Common myeloid progenitor, CD34-positive (primary cell): ENCODE measurements at regions not wholly inside any gene's neighbourhood (a gene's known extent, or its start where the extent isn't known, plus 50 kb on each side); places are given as distances from the start of the nearest gene placed in this dataset.

ENCODE experiments used
- CTCF ChIA-PET: fragments of 350-600 bp; sonication (Branson Sonifier 250); formaldehyde crosslinking; loops from one replicate; lab custom pipeline; 2021; ENCODE audit warnings: antibody characterized with exemption; lab: Charles Lee
- POLR2A ChIA-PET: fragments of 350-600 bp; sonication (Branson Sonifier 250); formaldehyde crosslinking; loops from one replicate; lab custom pipeline; 2021; ENCODE audit warnings: antibody characterized with exemption; lab: Charles Lee
- DNase-seq, 3 donors: peaks; one replicate each; pipeline versions ENCODE4 v3.0.0 to v3.0.0-alpha.2; 2013
- H3K27ac ChIP-seq, 2 experiments: 1 replicate in 1 of 2; 2 replicates in 1 of 2; pipeline ENCODE4 v1.7.0; 2013; ENCODE audit warnings: inconsistent platforms in 2 of 2, low read length in 2 of 2, mild to moderate bottlenecking in 2 of 2, low read depth in 1 of 2, moderate library complexity in 1 of 2; ENCODE audit not compliant: severe bottlenecking in 2 of 2, insufficient read depth in 1 of 2, poor library complexity in 1 of 2
- H3K27me3 ChIP-seq, 5 experiments: replicated peaks in 2 of 5; 1 replicate in 3 of 5; 2 replicates in 2 of 5; pipeline versions ENCODE4 v1.6.1 to v1.7.0; 2013; ENCODE audit warnings: low read length in 4 of 5, mild to moderate bottlenecking in 2 of 5, moderate library complexity in 2 of 5, inconsistent platforms in 1 of 5; ENCODE audit not compliant: insufficient read depth in 5 of 5, control insufficient read depth in 4 of 5
- H3K36me3 ChIP-seq, 4 experiments: 1 replicate in 2 of 4; 2 replicates in 2 of 4; pipeline versions ENCODE4 v1.6.1 to v1.7.0; 2013; ENCODE audit warnings: low read length in 3 of 4, control low read depth in 1 of 4, mild to moderate bottlenecking in 1 of 4; ENCODE audit not compliant: control insufficient read depth in 4 of 4, insufficient read depth in 4 of 4
- H3K4me1 ChIP-seq, 4 experiments: 1 replicate in 3 of 4; 2 replicates in 1 of 4; pipeline versions ENCODE4 v1.6.1 to v1.7.1; 2013; ENCODE audit warnings: low read length in 3 of 4, mild to moderate bottlenecking in 3 of 4, control low read depth in 1 of 4, inconsistent platforms in 1 of 4, moderate library complexity in 1 of 4; ENCODE audit not compliant: control insufficient read depth in 4 of 4, insufficient read depth in 4 of 4; ENCODE audit errors: control extremely low read depth in 1 of 4
- H3K4me3 ChIP-seq, 7 experiments: 1 replicate in 4 of 7; 2 replicates in 3 of 7; pipeline versions ENCODE4 v1.5.1 to v1.7.0; 2013; ENCODE audit warnings: mild to moderate bottlenecking in 7 of 7, low read length in 6 of 7, moderate library complexity in 6 of 7, inconsistent platforms in 2 of 7, low read depth in 2 of 7, control low read depth in 1 of 7; ENCODE audit not compliant: insufficient read depth in 4 of 7, control insufficient read depth in 1 of 7; ENCODE audit errors: extremely low read depth in 1 of 7
- H3K9me3 ChIP-seq, 5 experiments: 1 replicate in 4 of 5; 2 replicates in 1 of 5; pipeline versions ENCODE4 v1.6.1 to v1.7.1; 2013; ENCODE audit warnings: low read length in 4 of 5, mild to moderate bottlenecking in 2 of 5, inconsistent platforms in 1 of 5, low read depth in 1 of 5, moderate library complexity in 1 of 5; ENCODE audit not compliant: control insufficient read depth in 4 of 5, insufficient read depth in 2 of 5; ENCODE audit errors: control extremely low read depth in 1 of 5
- WGBS: methylation state at CpG from one replicate; pipeline ENCODE4 v1.1.5; 2013; ENCODE audit not compliant: insufficient coverage; 5-methylcytosine and 5-hydroxymethylcytosine counted together

- Histone ChIP-seq H3K36me3 (no peaks in the 10 kb centered on the region), H3K27me3 (no peaks in the 10 kb centered on the region), H3K4me1 (no peaks in the 10 kb centered on the region), H3K9me3 (no peaks in the 10 kb centered on the region), H3K27ac (no peak overlapping the region), H3K4me3 (no peak overlapping the region)
- 90% methylated on average over 1 of the region's 2 CpGs for WGBS
- ChIA-PET POLR2A (no interaction called here), CTCF (no interaction called here)
- no peak for DNase-seq
These were observed 132.8 kb upstream of the GALNT5 start for GRCh38 chr2:157124731-157125130.

GRCh38 chr2:157125685-157126084 lies 131.8 kb upstream of the GALNT5 start:
- H3K9me3 ChIP-seq: no peaks in the 10 kb centered on the region
- no peak for DNase-seq
- no peaks in the 10 kb centered on the region for H3K36me3 ChIP-seq
- H3K4me3 ChIP-seq: no peak overlapping the region
- H3K27ac ChIP-seq: no peak overlapping the region
- no peaks in the 10 kb centered on the region for H3K27me3 ChIP-seq
- ChIA-PET CTCF (no interaction called here), POLR2A (no interaction called here)
- H3K4me1 ChIP-seq: no peaks in the 10 kb centered on the region
- no CpG with 5 or more reads among the region's 1 CpG for WGBS

GRCh38 chr2:157127249-157128012 lies 130.1 kb upstream of the GALNT5 start:
- H3K9me3 ChIP-seq: no peaks in the 10 kb centered on the region
- H3K4me1 ChIP-seq: no peaks in the 10 kb centered on the region
- CTCF ChIA-PET: interaction anchor here (1.1 kb wide), 1 partner anchor 34 kb away, joined by 3 read pairs; no protein-coding TSS in a partner anchor
- no peaks in the 10 kb centered on the region for H3K27me3 ChIP-seq
- H3K4me3 ChIP-seq: no peak overlapping the region
- H3K27ac ChIP-seq: no peak overlapping the region
- POLR2A ChIA-PET: no interaction called here
- no peak for DNase-seq
- no peaks in the 10 kb centered on the region for H3K36me3 ChIP-seq

GRCh38 chr2:157143901-157144300 lies 113.6 kb upstream of the GALNT5 start:
- no peaks in the 10 kb centered on the region for H3K36me3 ChIP-seq
- POLR2A ChIA-PET: no interaction called here
- no peak overlapping the region for H3K4me3 ChIP-seq
- WGBS: 100% methylated on average over 3 of the region's 4 CpGs
- CTCF ChIA-PET: no interaction called here
- H3K4me1 ChIP-seq: no peaks in the 10 kb centered on the region
- peaks cover 0 to 6% (median 0%) of the 10 kb centered on the region in 5 experiments for H3K9me3 ChIP-seq
- no peak for DNase-seq
- no peak overlapping the region for H3K27ac ChIP-seq
- peaks cover 0 to 2% (median 0%) of the 10 kb centered on the region in 5 experiments for H3K27me3 ChIP-seq

GRCh38 chr2:157149270-157149669 lies 108.2 kb upstream of the GALNT5 start:
- ChIA-PET POLR2A (no interaction called here), CTCF (no interaction called here)
- H3K9me3 ChIP-seq: no peaks in the 10 kb centered on the region
- no peak overlapping the region for H3K27ac ChIP-seq
- DNase-seq: no peak
- no CpG with 5 or more reads among the region's 2 CpGs for WGBS
- H3K4me1 ChIP-seq: no peaks in the 10 kb centered on the region
- no peaks in the 10 kb centered on the region for H3K36me3 ChIP-seq
- peaks cover 0 to 2% (median 0%) of the 10 kb centered on the region in 5 experiments for H3K27me3 ChIP-seq
- H3K4me3 ChIP-seq: no peak overlapping the region

GRCh38 chr2:157150747-157151146 lies 106.8 kb upstream of the GALNT5 start:
- Histone ChIP-seq H3K36me3 (no peaks in the 10 kb centered on the region), H3K4me3 (no peak overlapping the region), H3K4me1 (no peaks in the 10 kb centered on the region), H3K9me3 (no peaks in the 10 kb centered on the region), H3K27me3 (peaks cover 0 to 2% (median 0%) of the 10 kb centered on the region in 5 experiments), H3K27ac (no peak overlapping the region)
- no CpG with 5 or more reads among the region's 3 CpGs for WGBS
- ChIA-PET CTCF (no interaction called here), POLR2A (no interaction called here)
- DNase-seq: no peak

- ChIA-PET CTCF (no interaction called here), POLR2A (no interaction called here)
- Histone ChIP-seq H3K4me3 (no peak overlapping the region), H3K4me1 (no peaks in the 10 kb centered on the region), H3K27me3 (peaks cover 0 to 2% (median 0%) of the 10 kb centered on the region in 5 experiments), H3K36me3 (no peaks in the 10 kb centered on the region), H3K9me3 (no peaks in the 10 kb centered on the region), H3K27ac (no peak overlapping the region)
- DNase-seq: no peak
- WGBS: 88% methylated on average over 1 of the region's 1 CpG
These were observed 105.1 kb upstream of the GALNT5 start for GRCh38 chr2:157152362-157152761.
